Hematopoietic multipotent progenitor cell treated with erythropoietin and hydrocortisone succinate and interleukin-3 and kit ligand, for 4 days (in vitro differentiated cells): ENCODE measurements at regions not wholly inside any gene's neighbourhood (a gene's known extent, or its start where the extent isn't known, plus 50 kb on each side); places are given as distances from the start of the nearest gene placed in this dataset.
"Not testable (repeated sequence)": the region's sequence is repeated elsewhere in the genome, so short reads cannot be mapped to it uniquely, and the experiment has no call there.

ENCODE experiments used
- DNase-seq: peaks from one replicate; pipeline ENCODE4 v3.0.0-alpha.2; 2015

- DNase-seq: no peak
Observed at GRCh38 chr12:42030588-42030987, 114.1 kb downstream of the GXYLT1 start.

GRCh38 chr12:42027546-42027945 is 117.1 kb downstream of the GXYLT1 start:
- DNase-seq: no peak

- DNase-seq: no peak
Observed at GRCh38 chr12:42024495-42024830, 120.2 kb downstream of the GXYLT1 start.

DNA sequence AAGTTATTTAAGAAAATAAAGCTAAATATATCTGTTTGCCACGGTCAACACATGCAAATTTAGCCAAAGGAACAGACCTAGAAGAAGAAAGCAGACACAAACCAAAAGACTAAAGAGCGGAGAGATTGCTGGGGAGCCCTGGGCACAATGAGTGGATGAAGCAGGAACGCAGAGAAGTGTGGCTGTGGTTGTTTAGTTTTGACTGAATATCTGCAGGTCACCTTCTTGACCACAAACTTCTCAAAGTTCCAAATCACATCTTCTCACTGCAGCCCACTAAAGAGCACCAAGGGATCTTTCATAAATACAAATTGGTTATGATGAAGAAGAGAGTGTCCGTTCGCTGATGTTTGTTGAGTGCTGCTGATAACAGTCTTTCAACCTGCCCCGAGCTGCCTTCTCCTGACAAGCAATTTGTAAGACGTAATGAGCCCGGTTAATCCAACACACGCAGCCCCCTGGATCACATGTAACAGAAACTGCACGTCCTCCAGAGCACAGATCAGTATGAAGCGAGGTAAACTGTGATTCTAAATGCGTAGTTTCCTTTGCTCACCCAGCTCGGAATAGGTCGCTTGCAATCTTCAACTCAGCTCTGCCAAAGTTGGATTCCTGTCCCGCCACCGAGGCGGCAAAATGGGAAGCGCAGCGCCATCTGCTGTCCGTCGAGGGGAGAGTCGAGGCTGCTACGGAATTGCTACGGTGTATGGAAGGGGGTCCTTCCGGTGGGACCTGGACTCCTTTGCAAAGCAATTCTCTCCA is 120.8 kb downstream of the GXYLT1 start:
- peak; percentile 87 for DNase-seq

DNA sequence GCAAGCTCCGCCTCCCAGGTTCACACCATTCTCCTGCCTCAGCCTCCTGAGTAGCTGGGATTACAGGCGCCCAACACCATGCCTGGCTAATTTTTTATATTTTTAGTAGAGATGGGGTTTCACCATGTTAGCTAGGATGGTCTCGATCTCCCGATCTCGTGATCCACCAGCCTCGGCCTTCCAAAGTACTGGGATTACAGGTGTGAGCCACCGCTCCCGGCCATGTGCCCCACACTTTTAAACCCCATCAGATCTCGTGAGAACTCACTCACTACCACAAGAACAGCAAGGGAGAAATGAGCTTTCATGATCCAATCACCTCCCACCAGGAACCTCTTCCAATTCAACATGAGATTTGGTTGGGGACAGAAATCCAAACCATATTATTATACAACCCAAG is 122.7 kb downstream of the GXYLT1 start:
- DNase-seq: not testable (repeated sequence)

DNA sequence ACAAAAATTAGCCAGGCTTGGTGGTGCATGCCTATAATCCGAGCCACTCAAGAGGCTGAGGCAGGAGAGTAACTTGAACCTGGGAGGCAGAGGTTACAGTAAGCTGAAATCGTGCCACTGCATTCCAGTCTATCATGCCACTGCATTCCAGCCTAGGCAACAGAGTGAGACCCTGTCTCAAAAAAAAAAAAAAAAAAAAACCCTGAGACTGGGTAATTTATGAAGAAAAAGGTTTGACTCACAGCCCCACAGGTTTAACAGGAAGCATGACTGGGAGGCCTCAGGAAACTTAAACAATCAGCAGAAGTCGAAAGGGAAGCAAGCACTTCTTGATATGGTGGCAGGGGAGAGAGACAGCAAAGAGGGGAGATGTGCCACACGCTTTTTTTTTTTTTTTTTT is 123.2 kb downstream of the GXYLT1 start:
- DNase-seq: peak; percentile 59

DNA sequence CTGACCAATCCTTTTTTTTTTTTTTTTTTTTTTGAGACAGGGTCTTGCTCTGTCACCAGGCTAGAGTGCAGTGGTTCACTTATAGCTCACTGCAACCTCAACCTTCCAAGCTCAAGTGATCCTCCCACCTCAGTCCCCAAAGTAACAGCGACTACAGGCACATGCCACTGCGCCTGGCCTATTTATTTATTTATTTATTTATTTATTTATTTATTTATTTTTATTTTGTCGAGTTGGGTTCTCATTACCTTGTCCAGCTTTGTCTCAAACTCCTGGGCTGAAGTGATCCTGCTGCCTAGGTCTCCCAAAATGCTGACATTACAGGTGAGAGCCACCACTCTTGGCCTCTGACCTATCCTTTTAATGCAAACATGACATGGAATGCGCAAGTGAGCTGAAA is 124.4 kb downstream of the GXYLT1 start:
- no peak for DNase-seq

DNA sequence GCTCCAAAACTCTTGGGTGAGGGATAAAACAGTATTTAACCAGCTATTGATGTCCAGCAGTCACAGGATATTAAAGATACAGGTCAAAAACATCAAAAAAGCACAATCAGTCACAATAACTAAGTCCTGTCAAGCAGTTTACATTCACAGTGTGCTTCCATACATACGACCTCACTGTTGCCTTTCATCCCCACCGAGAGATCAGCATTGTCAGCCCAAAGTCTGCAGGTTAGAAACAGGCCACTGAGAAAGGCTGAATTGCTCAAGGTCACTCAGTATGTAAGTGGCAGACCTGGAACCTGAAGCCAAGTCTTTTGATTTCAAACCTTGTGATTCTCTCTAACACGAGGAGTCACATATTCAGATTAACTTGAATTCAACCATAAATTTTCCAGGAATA is 124.9 kb downstream of the GXYLT1 start:
- DNase-seq: no peak

- peak; percentile 17 for DNase-seq
Observed at GRCh38 chr12:42017051-42017450, 127.6 kb downstream of the GXYLT1 start.

DNA sequence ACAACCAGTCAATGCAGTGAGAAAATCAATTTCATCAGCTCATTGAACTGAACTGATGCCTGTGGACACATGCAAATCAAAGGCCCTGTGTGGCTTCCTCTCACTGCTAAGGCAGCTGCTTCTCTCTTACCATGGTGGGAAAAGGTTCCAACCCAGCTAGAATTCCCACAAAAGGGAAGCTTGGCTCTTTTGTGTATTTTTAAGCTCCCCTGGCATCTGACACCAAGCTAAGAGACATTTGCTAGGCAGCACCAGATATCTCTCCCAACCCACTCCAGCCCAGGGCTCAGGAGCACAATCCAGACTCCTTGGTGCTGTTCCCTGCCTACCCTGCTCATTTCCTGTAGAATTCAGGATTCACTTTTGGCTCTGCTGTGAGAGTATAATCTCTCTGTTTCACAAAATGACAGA is 129.6 kb downstream of the GXYLT1 start:
- DNase-seq: no peak

DNA sequence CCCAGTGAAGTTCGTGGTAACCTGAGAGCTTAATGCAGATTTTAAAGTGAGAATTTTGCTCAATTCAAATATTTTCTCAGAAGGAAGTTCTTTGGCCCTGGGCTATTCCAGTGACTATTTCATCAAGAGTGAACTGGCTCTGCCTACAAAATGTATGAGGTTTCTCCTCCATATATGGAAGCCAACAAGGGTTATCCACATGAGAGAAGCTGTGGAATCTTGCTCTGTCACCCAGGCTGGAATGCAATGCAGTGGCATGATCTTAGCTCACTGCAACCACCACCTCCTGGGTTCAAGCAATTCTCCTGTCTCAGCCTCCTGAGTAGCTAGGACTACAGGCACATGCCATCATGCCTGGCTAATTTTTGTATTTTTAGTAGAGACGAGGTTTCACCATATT is 132.2 kb downstream of the GXYLT1 start:
- DNase-seq: not testable (repeated sequence)

- DNase-seq: no peak
Observed at GRCh38 chr12:42010715-42011114, 134.0 kb downstream of the GXYLT1 start.

DNA sequence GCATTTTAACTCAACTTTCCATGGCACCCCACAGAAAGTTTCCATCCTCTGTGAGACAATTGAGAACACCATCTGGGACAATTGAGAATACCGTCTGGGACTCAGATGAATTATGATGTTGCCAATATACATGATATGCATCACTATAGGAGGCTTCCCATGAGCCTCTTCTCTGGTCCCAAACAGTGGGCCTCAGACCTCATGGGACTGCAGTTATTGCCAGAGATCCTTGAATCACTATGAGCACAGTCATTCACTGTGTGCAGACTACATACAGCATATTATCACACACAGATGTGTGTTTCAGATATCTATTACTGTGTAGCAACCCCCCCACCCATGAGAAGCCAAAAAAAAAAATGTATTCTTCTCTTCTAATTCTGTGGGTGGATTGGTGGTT is 134.4 kb downstream of the GXYLT1 start:
- no peak for DNase-seq

DNA sequence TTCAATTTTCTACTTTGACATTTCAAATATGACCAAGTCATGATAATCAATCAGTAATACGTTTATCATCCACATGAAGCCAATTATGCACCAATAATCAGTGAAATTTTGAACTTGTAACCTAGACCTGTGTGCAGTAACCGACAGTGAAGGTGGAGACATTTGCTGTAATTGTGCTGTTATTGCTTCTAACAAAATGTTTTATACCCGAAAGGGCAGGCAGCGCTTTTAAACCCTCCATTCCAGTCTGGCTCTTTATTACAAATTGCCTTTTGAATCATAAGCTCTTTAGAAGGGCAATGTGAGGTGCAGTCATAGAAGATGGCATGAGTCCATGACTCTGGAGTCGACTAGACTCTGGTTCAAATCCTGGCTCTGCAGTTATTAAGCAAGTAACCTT is 135.7 kb downstream of the GXYLT1 start:
- DNase-seq: no peak

GRCh38 chr12:42003031-42003430 is 141.6 kb downstream of the GXYLT1 start:
- no peak for DNase-seq

DNA sequence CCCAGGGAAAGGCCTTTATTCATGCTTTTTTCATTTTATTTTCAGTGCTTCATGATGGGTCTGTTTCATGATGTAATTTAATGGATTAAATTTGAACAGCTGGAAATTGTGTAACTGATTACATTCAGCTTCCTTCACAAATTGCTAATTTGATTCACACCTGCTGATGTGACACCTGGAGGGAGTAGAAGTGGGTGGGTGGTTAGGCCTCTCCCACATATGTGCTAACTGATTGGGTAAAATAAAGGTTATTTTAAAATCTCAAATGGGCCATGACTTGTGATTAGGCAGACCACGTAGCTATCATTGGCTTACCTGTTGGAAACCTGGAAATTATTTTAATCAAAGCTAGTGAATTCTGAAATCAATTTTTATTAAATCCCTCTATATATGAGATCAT is 142.1 kb downstream of the GXYLT1 start:
- no peak for DNase-seq

DNA sequence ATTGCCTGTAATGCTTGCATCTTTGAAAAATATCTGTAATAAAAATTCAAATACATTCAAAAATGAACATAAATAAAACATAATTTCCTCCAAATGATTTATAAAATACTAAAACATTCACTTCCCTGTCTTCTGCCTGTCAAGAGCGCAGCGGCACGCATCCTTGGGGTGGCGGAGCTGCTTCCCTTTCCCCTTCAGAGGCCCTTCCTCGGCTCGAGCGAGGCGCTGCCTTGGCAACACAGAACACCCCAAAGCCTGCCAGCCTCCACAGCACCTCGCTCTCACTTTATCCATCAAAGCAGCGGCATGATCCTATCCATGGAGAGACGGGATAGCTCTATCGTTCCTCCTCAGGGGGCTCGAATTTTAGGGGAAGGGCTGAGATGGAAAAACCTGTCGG is 146.2 kb downstream of the GXYLT1 start:
- DNase-seq: peak; percentile 14

DNA sequence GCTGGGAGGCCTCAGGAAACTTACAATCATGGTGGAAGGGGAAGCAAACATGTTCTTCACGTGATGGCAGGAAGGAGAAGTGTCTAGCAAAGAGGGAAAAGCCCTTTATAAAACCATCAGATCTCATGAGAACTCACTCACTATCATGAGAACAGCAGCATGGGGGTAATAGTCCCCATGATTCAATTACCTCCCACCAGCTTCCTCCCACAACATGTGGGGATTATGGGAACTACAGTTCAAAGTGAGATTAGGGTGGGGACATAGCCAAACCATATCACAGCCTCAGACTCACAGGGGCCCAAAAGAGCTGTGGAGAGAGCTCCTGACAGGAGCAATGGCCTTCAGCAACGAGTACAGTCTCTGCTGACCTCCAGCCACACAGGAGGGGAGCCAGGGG is 151.4 kb downstream of the GXYLT1 start:
- DNase-seq: no peak

DNA sequence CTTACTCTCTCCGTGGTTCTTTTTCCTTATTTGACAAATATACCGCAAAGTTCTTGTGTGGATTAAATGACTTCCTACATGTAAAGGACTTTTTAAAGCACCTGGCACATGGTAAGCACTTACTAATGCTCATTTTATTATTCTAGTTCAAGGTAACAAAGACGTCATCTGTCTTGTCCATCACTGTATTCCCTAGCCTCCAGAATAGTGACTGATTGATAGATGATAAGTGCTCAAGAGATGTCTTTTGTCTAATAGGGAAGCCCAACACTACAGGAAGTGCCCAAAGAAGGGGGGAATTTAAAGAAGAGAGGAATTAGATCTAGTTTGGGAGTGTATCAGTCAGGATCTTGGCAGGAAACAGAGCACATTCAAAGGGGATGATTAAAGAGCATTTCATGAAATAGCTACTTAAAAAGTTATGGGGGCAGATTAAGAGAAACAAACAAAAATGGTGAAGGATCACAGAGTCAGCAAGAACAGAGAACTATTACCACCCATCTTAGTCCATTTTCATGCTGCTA is 151.9 kb downstream of the GXYLT1 start:
- no peak for DNase-seq

GRCh38 chr12:41992022-41992421 is 152.7 kb downstream of the GXYLT1 start:
- DNase-seq: no peak

- DNase-seq: no peak
Observed at GRCh38 chr12:41988715-41989114, 156.0 kb downstream of the GXYLT1 start.

GRCh38 chr12:41986513-41986912 is 158.2 kb downstream of the GXYLT1 start:
- DNase-seq: not testable (repeated sequence)

DNA sequence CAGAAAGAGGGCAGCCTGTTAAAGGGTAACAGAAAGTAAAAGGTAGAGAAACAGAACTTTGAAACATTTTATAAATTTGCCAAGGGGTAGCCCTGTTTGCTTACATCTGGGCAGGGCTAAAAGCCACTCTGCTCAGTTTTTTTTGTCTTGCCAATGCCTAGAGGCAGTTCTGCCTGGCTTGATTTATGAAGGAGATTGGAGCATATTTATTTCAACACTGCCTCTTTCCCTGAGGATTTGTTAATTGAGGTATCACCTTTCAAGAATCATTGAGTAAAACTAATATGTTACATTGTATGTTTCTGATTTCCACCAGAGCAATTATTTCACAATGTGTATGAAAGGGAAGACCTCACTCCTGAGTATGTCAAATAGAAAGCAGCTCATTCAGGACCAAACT is 160.8 kb downstream of the GXYLT1 start:
- DNase-seq: no peak

DNA sequence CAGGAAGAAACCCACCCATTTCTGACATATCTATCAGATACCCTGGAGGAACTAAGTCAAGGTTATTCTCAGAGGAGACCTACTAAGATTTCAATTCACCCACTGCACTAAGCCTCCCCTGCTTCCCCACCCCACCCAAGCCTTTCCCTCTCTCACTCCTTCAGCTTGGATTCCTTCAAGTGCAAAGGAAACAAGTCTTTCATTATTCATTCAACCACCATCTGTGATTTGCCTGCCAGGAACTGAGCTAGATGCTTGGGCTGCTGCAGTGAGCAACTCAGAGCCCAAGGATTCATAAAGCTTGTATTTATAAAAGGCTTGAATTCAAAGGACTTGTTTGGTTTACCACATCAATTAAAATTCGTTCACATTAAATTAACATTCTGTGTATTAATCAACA is 161.3 kb downstream of the GXYLT1 start:
- no peak for DNase-seq

DNA sequence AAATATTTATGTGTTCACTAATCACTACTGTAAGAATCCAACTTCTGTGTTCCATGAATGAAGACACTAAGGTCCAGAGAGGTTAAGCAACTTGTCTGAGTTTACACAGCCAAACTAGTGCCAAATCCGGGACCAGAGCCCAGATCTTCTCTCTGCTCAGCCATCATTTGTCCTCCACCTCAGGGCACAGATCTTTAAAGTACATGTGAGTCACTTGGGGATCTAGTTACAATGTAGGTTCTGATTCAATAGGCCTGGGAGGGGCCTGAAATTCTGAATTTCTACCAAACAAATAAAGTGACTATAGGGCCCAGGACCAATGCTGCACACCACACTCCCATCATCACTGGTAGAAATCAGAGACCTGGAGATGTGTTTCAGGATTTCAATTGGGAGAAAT is 162.9 kb downstream of the GXYLT1 start:
- DNase-seq: no peak
